ENCODE measurements at regions not wholly inside any gene's neighbourhood (a gene's known extent, or its start where the extent isn't known, plus 50 kb on each side); places are given as distances from the start of the nearest gene placed in this dataset.

GRCh38 chr4:138426786-138427185, 184.6 kb upstream of the SLC7A11 start:
- TF ChIP-seq EZH2 (IDR thresholded peaks at IDR 0.05), result no peak
- TF ChIP-seq FOXP2 (optimal IDR thresholded peaks at IDR 0.05; ENCODE audit: control extremely low read depth, extremely low read length, insufficient read depth), result no peak
- no peak for TF ChIP-seq POLR2AphosphoS5 (IDR thresholded peaks at IDR 0.05; ENCODE audit: borderline replicate concordance, low read depth, low read length)
